HG03432 (cell line): ENCODE measurements at regions not wholly inside any gene's neighbourhood (a gene's known extent, or its start where the extent isn't known, plus 50 kb on each side); places are given as distances from the start of the nearest gene placed in this dataset.
"Not testable (repeated sequence)": the region's sequence is repeated elsewhere in the genome, so short reads cannot be mapped to it uniquely, and the experiment has no call there.

Experiments used
- ATAC-seq: cut with Tn5 transposase; IDR thresholded peaks from one replicate; pipeline ENCODE4 v1.9.1; 2021; ENCODE audit warnings: mild to moderate bottlenecking, moderate library complexity; ENCODE audit not compliant: unreplicated experiment

GRCh38 chr17:53100126-53100525 lies 722.6 kb upstream of the KIF2B start:
- ATAC-seq, result no peak

GRCh38 chr17:53093391-53093790 lies 729.3 kb upstream of the KIF2B start:
- ATAC-seq, result no peak

- ATAC-seq, result no peak
These were observed 730.7 kb upstream of the KIF2B start for GRCh38 chr17:53092072-53092471.

- ATAC-seq, result no peak
These were observed 732.0 kb upstream of the KIF2B start for GRCh38 chr17:53090770-53091169.

- no peak for ATAC-seq
These were observed 734.2 kb upstream of the KIF2B start for GRCh38 chr17:53088481-53088880.

- ATAC-seq, result no peak
These were observed 761.3 kb upstream of the KIF2B start for GRCh38 chr17:53061446-53061845.

GRCh38 chr17:53058031-53058430 lies 764.7 kb upstream of the KIF2B start:
- ATAC-seq, result no peak

GRCh38 chr17:53046781-53047180 lies 775.9 kb upstream of the KIF2B start:
- no peak for ATAC-seq

GRCh38 chr17:53039981-53040380 lies 782.7 kb upstream of the KIF2B start:
- no peak for ATAC-seq

- no peak for ATAC-seq
These were observed 789.4 kb upstream of the KIF2B start for GRCh38 chr17:53033297-53033696.

GRCh38 chr17:53032861-53033271 lies 789.9 kb upstream of the KIF2B start:
- ATAC-seq, result no peak

- ATAC-seq, result no peak
These were observed 805.5 kb upstream of the KIF2B start for GRCh38 chr17:53017227-53017626.

GRCh38 chr17:53016085-53016484 lies 806.6 kb upstream of the KIF2B start:
- ATAC-seq, result no peak

- ATAC-seq, result no peak
These were observed 810.4 kb upstream of the KIF2B start for GRCh38 chr17:53012364-53012763.

- ATAC-seq, result no peak
These were observed 816.7 kb upstream of the KIF2B start for GRCh38 chr17:53006006-53006405.

- no peak for ATAC-seq
These were observed 817.8 kb upstream of the KIF2B start for GRCh38 chr17:53004902-53005301.

GRCh38 chr17:52995881-52996280 lies 826.8 kb upstream of the KIF2B start:
- ATAC-seq, result no peak

GRCh38 chr17:52995147-52995546 lies 827.6 kb upstream of the KIF2B start:
- no peak for ATAC-seq

- no peak for ATAC-seq
These were observed 827.6 kb upstream of the CA10 start for GRCh38 chr17:52986056-52986662.

- no peak for ATAC-seq
These were observed 823.8 kb upstream of the CA10 start for GRCh38 chr17:52982331-52982730.

- ATAC-seq, result no peak
These were observed 821.4 kb upstream of the CA10 start for GRCh38 chr17:52979921-52980320.

GRCh38 chr17:52965856-52966255 lies 807.3 kb upstream of the CA10 start:
- no peak for ATAC-seq

- ATAC-seq, result not testable (repeated sequence)
These were observed 803.2 kb upstream of the CA10 start for GRCh38 chr17:52961751-52962150.
